RWPE2 (cell line): ENCODE measurements at regions not wholly inside any gene's neighbourhood (a gene's known extent, or its start where the extent isn't known, plus 50 kb on each side); places are given as distances from the start of the nearest gene placed in this dataset.

Experiments used
- ATAC-seq: fragments of 200-7000 bp; cut with Tn5 transposase; 3 replicates; pipeline ENCODE4 v1.9.1; 2021; ENCODE audit warnings: low read depth
- DNase-seq: peaks from one replicate; pipeline ENCODE4 v3.0.0-alpha.2; 2020; ENCODE audit warnings: low spot score
- H3K27ac ChIP-seq: fragments of 450-650 bp; 2 replicates; pipeline ENCODE4 v1.5.1; 2017; ENCODE audit warnings: mild to moderate bottlenecking; ENCODE audit not compliant: poor library complexity, severe bottlenecking
- H3K27me3 ChIP-seq: fragments of 250-450 bp; sonication (Bioruptor Pico); 2 replicates; pipeline ENCODE4 v1.5.1; 2021; ENCODE audit warnings: mild to moderate bottlenecking, moderate library complexity; ENCODE audit not compliant: insufficient read depth, poor library complexity, severe bottlenecking
- H3K36me3 ChIP-seq: fragments of 250-450 bp; sonication (Bioruptor Pico); 2 replicates; pipeline ENCODE4 v1.5.1; 2020; ENCODE audit warnings: low read depth, mild to moderate bottlenecking, moderate library complexity
- H3K4me1 ChIP-seq: fragments of 250-450 bp; sonication (Bioruptor Pico); 2 replicates; pipeline ENCODE4 v1.5.1; 2021; ENCODE audit warnings: mild to moderate bottlenecking, moderate library complexity; ENCODE audit not compliant: insufficient read depth, poor library complexity, severe bottlenecking
- H3K4me3 ChIP-seq: fragments of 250-450 bp; sonication (Bioruptor Pico); 2 replicates; pipeline ENCODE4 v1.5.1; 2021; ENCODE audit warnings: mild to moderate bottlenecking, moderate library complexity; ENCODE audit not compliant: severe bottlenecking
- H3K9me3 ChIP-seq: fragments of 250-450 bp; sonication (Bioruptor Pico); 2 replicates; pipeline ENCODE4 v1.5.1; 2021; ENCODE audit warnings: mild to moderate bottlenecking, moderate library complexity; ENCODE audit not compliant: severe bottlenecking
- CTCF ChIP-seq: fragments of 450-650 bp; IDR thresholded peaks from one replicate; pipeline ENCODE4 v1.5.1; 2017; ENCODE audit warnings: mild to moderate bottlenecking, moderate library complexity; ENCODE audit not compliant: poor library complexity, severe bottlenecking

GRCh38 chr13:31421756-31422155 is 222.0 kb downstream of the B3GLCT start:
- ATAC-seq (no peak), DNase-seq (no peak)
- no peak overlapping the region for H3K4me3 ChIP-seq
- H3K27me3 ChIP-seq: no peaks in the 10 kb centered on the region
- no peak for TF ChIP-seq CTCF
- no peaks in the 10 kb centered on the region for H3K36me3 ChIP-seq
- H3K4me1 ChIP-seq: no peaks in the 10 kb centered on the region
- no peak overlapping the region for H3K27ac ChIP-seq
- no peaks in the 10 kb centered on the region for H3K9me3 ChIP-seq

- Histone ChIP-seq H3K27me3 (no peaks in the 10 kb centered on the region), H3K27ac (no peak overlapping the region), H3K36me3 (no peaks in the 10 kb centered on the region), H3K4me1 (no peaks in the 10 kb centered on the region), H3K9me3 (no peaks in the 10 kb centered on the region), H3K4me3 (no peak overlapping the region)
- peak; percentile 98 for ATAC-seq
- peak; percentile 89 for TF ChIP-seq CTCF
- no peak for DNase-seq
These were observed 224.5 kb downstream of the B3GLCT start for GRCh38 chr13:31424130-31424729.

- no peaks in the 10 kb centered on the region for H3K36me3 ChIP-seq
These were observed 226.6 kb downstream of the B3GLCT start for GRCh38 chr13:31426395-31426794.

GRCh38 chr13:31427151-31428100 is 227.7 kb downstream of the B3GLCT start:
- no peak overlapping the region for H3K4me3 ChIP-seq
- no peaks in the 10 kb centered on the region for H3K27me3 ChIP-seq
- H3K9me3 ChIP-seq: no peaks in the 10 kb centered on the region
- no peak for TF ChIP-seq CTCF
- ATAC-seq (no peak), DNase-seq (no peak)
- no peaks in the 10 kb centered on the region for H3K36me3 ChIP-seq
- H3K27ac ChIP-seq: no peak overlapping the region
- no peaks in the 10 kb centered on the region for H3K4me1 ChIP-seq

More at GRCh38 chr13:31426395-31426794, 226.6 kb downstream of the B3GLCT start:
- no peak for TF ChIP-seq CTCF
- H3K4me3 ChIP-seq: no peak overlapping the region
- ATAC-seq (no peak), DNase-seq (no peak)
- no peaks in the 10 kb centered on the region for H3K9me3 ChIP-seq
- no peaks in the 10 kb centered on the region for H3K27me3 ChIP-seq
- H3K4me1 ChIP-seq: no peaks in the 10 kb centered on the region
- H3K27ac ChIP-seq: no peak overlapping the region

- Histone ChIP-seq H3K27me3 (no peaks in the 10 kb centered on the region), H3K27ac (no peak overlapping the region), H3K36me3 (no peaks in the 10 kb centered on the region), H3K4me1 (no peaks in the 10 kb centered on the region), H3K9me3 (no peaks in the 10 kb centered on the region), H3K4me3 (no peak overlapping the region)
- ATAC-seq (0 out of 3 replicates have a peak, but pooled peaks have one; percentile 45), DNase-seq (no peak)
- peak; percentile 76 for TF ChIP-seq CTCF
These were observed 232.0 kb downstream of the B3GLCT start for GRCh38 chr13:31431722-31432137.
